Astrocyte (in vitro differentiated cells and primary cell): ENCODE measurements at regions not wholly inside any gene's neighbourhood (a gene's known extent, or its start where the extent isn't known, plus 50 kb on each side); places are given as distances from the start of the nearest gene placed in this dataset.
A peak's percentile ranks its signal among the peaks of the same experiment; 100 is the strongest.

Experiments used
- DNase-seq: peaks from one replicate; pipeline ENCODE4 v3.0.0-alpha.2; 2010; ENCODE audit warnings: low read depth
- FAIRE-seq: peaks from 2 replicates; lab custom pipeline; 2011; peaks lifted over from hg19 to GRCh38; lab: Jason Lieb, UNC
- H2AFZ ChIP-seq: 2 replicates; pipeline ENCODE4 v1.6.0; 2012; ENCODE audit warnings: low read depth, low read length, inconsistent platforms
- H3K27ac ChIP-seq: 2 replicates; pipeline ENCODE4 v1.5.1; 2011; ENCODE audit warnings: low read depth, low read length, inconsistent platforms
- H3K27me3 ChIP-seq: 2 replicates; pipeline ENCODE4 v1.6.0; 2011; ENCODE audit warnings: low read length, inconsistent platforms; ENCODE audit not compliant: insufficient read depth
- H3K36me3 ChIP-seq: 2 replicates; pipeline ENCODE4 v1.5.1; 2011; ENCODE audit warnings: low read length, inconsistent platforms; ENCODE audit not compliant: insufficient read depth
- H3K4me1 ChIP-seq: 2 replicates; pipeline ENCODE4 v1.5.1; 2011; ENCODE audit warnings: low read length, inconsistent platforms; ENCODE audit not compliant: insufficient read depth
- H3K4me2 ChIP-seq: 2 replicates; pipeline ENCODE4 v1.6.0; 2012; ENCODE audit warnings: low read length, inconsistent platforms
- H3K4me3 ChIP-seq: 2 replicates; pipeline ENCODE4 v1.5.1; 2011; ENCODE audit warnings: low read depth, mild to moderate bottlenecking, low read length, inconsistent platforms; ENCODE audit not compliant: insufficient read depth
- H3K79me2 ChIP-seq: 2 replicates; pipeline ENCODE4 v1.6.0; 2012; ENCODE audit warnings: mild to moderate bottlenecking, low read length, inconsistent platforms; ENCODE audit not compliant: insufficient read depth
- H3K9ac ChIP-seq: 2 replicates; pipeline ENCODE4 v1.6.0; 2012; ENCODE audit warnings: mild to moderate bottlenecking, low read length, inconsistent platforms
- H3K9me3 ChIP-seq: 2 replicates; pipeline ENCODE4 v1.5.1; 2012; ENCODE audit warnings: low read depth, mild to moderate bottlenecking, low read length, inconsistent platforms; ENCODE audit not compliant: insufficient read depth
- H4K20me1 ChIP-seq: 2 replicates; pipeline ENCODE4 v1.6.0; 2012; ENCODE audit warnings: low read length, inconsistent platforms; ENCODE audit not compliant: insufficient read depth
- H3K27ac Mint-ChIP-seq: one replicate; pipeline ENCODE4 v1.8.0; 2021; ENCODE audit warnings: mild to moderate bottlenecking, mixed read lengths; ENCODE audit not compliant: unreplicated experiment
- H3K27me3 Mint-ChIP-seq: one replicate; pipeline ENCODE4 v1.8.0; 2021; ENCODE audit warnings: low read depth, mixed read lengths; ENCODE audit not compliant: unreplicated experiment
- H3K36me3 Mint-ChIP-seq: one replicate; pipeline ENCODE4 v1.8.0; 2021; ENCODE audit warnings: low read depth, mixed read lengths; ENCODE audit not compliant: unreplicated experiment
- H3K4me1 Mint-ChIP-seq: one replicate; pipeline ENCODE4 v1.8.0; 2021; ENCODE audit warnings: low read depth, mixed read lengths; ENCODE audit not compliant: unreplicated experiment
- H3K4me3 Mint-ChIP-seq: one replicate; pipeline ENCODE4 v1.8.0; 2021; ENCODE audit warnings: mild to moderate bottlenecking, moderate library complexity, mixed read lengths; ENCODE audit not compliant: unreplicated experiment
- H3K9me3 Mint-ChIP-seq: one replicate; pipeline ENCODE4 v1.8.0; 2021; ENCODE audit warnings: mild to moderate bottlenecking, mixed read lengths; ENCODE audit not compliant: unreplicated experiment
- EZH2 ChIP-seq: IDR thresholded peaks from 2 replicates; pipeline ENCODE4 v1.6.1; 2012; ENCODE audit warnings: mild to moderate bottlenecking, low read length, inconsistent platforms; ENCODE audit not compliant: insufficient read depth
- TF ChIP-seq, protein P1 (sequence below): IDR thresholded peaks from 2 replicates; pipeline ENCODE4 v1.5.1; 2011; ENCODE audit warnings: low read depth, mild to moderate bottlenecking, inconsistent platforms, low read length, moderate library complexity; ENCODE audit not compliant: insufficient read depth

DNA sequence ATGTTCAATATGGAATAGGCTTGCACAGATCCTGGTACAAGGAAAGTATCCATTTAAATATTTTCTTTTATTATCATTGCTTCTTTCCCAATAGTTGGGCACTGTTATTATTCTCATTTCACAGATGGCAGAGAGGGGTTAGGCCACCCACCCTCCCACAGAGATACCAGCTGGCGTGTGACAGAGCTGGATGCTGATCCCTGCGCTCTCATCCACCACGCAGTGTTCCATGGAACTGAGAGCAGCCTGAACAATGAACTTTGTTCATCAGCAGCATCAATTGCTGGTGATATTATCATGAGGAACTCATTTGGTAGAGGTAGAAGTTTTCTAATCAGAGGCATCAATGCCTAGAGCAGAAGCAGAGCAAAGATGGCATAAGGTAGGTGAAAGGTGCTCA lies 227.9 kb downstream of the ESM1 start:
- H3K4me2 ChIP-seq, result no peak overlapping the region
- H3K36me3 Mint-ChIP-seq, result peaks cover 4% of the 10 kb centered on the region
- H3K9me3 Mint-ChIP-seq, result peaks cover 1% of the 10 kb centered on the region
- no peaks in the 10 kb centered on the region for H3K9me3 ChIP-seq
- H3K4me3 ChIP-seq, result no peak overlapping the region
- H3K4me1 ChIP-seq, result peaks cover 36% of the 10 kb centered on the region
- no peaks in the 10 kb centered on the region for H4K20me1 ChIP-seq
- FAIRE-seq, result peak; percentile 37
- no peak for DNase-seq
- no peaks in the 10 kb centered on the region for H3K36me3 ChIP-seq
- H3K27me3 ChIP-seq, result no peaks in the 10 kb centered on the region
- no peaks in the 10 kb centered on the region for H3K27me3 Mint-ChIP-seq
- peaks cover 34% of the 10 kb centered on the region for H3K4me1 Mint-ChIP-seq
- peak overlapping the region; percentile 67 for H3K27ac Mint-ChIP-seq
- H3K79me2 ChIP-seq, result no peaks in the 10 kb centered on the region
- H2AFZ ChIP-seq, result no peak overlapping the region
- no peak overlapping the region for H3K4me3 Mint-ChIP-seq
- peak overlapping the region; percentile 54 for H3K27ac ChIP-seq
- no peak for TF ChIP-seq EZH2
- TF ChIP-seq, protein P1, sequence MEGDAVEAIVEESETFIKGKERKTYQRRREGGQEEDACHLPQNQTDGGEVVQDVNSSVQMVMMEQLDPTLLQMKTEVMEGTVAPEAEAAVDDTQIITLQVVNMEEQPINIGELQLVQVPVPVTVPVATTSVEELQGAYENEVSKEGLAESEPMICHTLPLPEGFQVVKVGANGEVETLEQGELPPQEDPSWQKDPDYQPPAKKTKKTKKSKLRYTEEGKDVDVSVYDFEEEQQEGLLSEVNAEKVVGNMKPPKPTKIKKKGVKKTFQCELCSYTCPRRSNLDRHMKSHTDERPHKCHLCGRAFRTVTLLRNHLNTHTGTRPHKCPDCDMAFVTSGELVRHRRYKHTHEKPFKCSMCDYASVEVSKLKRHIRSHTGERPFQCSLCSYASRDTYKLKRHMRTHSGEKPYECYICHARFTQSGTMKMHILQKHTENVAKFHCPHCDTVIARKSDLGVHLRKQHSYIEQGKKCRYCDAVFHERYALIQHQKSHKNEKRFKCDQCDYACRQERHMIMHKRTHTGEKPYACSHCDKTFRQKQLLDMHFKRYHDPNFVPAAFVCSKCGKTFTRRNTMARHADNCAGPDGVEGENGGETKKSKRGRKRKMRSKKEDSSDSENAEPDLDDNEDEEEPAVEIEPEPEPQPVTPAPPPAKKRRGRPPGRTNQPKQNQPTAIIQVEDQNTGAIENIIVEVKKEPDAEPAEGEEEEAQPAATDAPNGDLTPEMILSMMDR, result no peak
- peak overlapping the region; percentile 21 for H3K9ac ChIP-seq

DNA sequence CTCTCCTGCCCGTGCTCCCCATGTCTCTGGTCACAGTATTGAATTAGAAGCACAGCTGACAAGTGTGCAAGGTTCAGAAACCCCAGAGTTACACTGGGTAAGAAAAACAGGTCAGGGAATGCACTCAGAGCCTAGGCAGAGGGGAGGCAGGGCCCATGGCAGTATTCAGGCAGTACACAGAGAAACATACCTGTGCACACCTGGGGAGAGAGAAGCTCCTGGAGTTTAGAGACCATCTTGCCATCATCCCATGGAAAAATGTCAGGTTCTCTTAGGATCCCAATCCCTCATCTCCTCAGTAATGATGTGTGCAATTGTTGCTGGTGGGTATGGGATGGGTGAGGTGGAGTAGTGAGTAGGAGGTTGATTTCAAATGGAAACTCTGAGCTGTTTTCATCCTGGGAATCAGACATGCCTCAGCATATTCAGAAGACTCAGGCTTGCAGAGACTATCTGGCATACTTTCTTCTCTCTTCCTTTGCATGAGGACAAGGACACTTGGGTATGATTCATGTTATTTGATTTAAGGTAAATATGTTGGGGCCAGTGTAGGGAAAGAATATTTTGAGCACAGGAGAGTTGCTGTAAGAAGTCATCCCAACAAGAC lies 228.5 kb downstream of the ESM1 start:
- DNase-seq (peak; percentile 38), FAIRE-seq (no peak)
- Mint-ChIP-seq H3K27me3 (no peaks in the 10 kb centered on the region), H3K36me3 (peaks cover 4% of the 10 kb centered on the region), H3K9me3 (peaks cover 1% of the 10 kb centered on the region), H3K4me1 (peaks cover 34% of the 10 kb centered on the region), H3K27ac (peak overlapping the region; percentile 8), H3K4me3 (no peak overlapping the region)
- no peak overlapping the region for H3K4me3 ChIP-seq
- H2AFZ ChIP-seq, result no peak overlapping the region
- no peak overlapping the region for H3K4me2 ChIP-seq
- H3K79me2 ChIP-seq, result no peaks in the 10 kb centered on the region
- no peak overlapping the region for H3K9ac ChIP-seq
- no peaks in the 10 kb centered on the region for H3K27me3 ChIP-seq
- TF ChIP-seq EZH2, result no peak
- TF ChIP-seq, protein P1, result no peak
- peaks cover 36% of the 10 kb centered on the region for H3K4me1 ChIP-seq
- no peaks in the 10 kb centered on the region for H3K36me3 ChIP-seq
- no peaks in the 10 kb centered on the region for H4K20me1 ChIP-seq
- no peak overlapping the region for H3K27ac ChIP-seq
- no peaks in the 10 kb centered on the region for H3K9me3 ChIP-seq

DNA sequence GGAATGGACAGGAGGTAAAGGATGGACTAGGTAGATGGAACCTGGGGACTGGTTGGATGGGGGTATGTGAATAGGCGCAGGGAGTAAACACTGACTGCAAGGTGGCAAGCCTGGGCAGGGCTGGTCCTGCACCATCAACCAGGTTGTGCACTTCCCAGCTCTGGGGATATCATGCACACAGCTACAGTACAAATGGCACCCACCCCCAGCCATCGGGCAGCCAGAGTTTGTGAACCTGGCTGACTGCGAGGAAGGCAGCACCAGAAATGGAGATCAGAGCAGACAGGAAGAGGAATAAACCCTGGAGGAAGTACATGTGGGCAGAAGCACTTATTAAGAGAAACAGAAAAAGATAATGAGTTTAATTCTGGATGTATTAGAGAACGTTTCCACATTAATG lies 229.1 kb downstream of the ESM1 start:
- Histone ChIP-seq H3K27me3 (no peaks in the 10 kb centered on the region), H3K27ac (no peak overlapping the region), H3K4me3 (no peak overlapping the region), H3K9me3 (no peaks in the 10 kb centered on the region), H4K20me1 (no peaks in the 10 kb centered on the region), H3K4me2 (no peak overlapping the region), H3K9ac (no peak overlapping the region), H3K36me3 (no peaks in the 10 kb centered on the region), H3K79me2 (no peaks in the 10 kb centered on the region), H3K4me1 (peaks cover 30% of the 10 kb centered on the region), H2AFZ (no peak overlapping the region)
- no peak overlapping the region for H3K4me3 Mint-ChIP-seq
- FAIRE-seq (no peak), DNase-seq (no peak)
- H3K27ac Mint-ChIP-seq, result no peak overlapping the region
- H3K9me3 Mint-ChIP-seq, result peaks cover 3% of the 10 kb centered on the region
- no peak for TF ChIP-seq EZH2
- TF ChIP-seq, protein P1, result no peak
- no peaks in the 10 kb centered on the region for H3K27me3 Mint-ChIP-seq
- H3K4me1 Mint-ChIP-seq, result peaks cover 31% of the 10 kb centered on the region
- H3K36me3 Mint-ChIP-seq, result peaks cover 4% of the 10 kb centered on the region
